Breast epithelium (tissue), 4 donors: ENCODE measurements at regions not wholly inside any gene's neighbourhood (a gene's known extent, or its start where the extent isn't known, plus 50 kb on each side); places are given as distances from the start of the nearest gene placed in this dataset.

Experiments
- DNase-seq, 2 donors: peaks; one replicate each; pipeline ENCODE4 v3.0.0-alpha.2; 2019; ENCODE audit warnings: low spot score in 2 of 2
- H3K27ac ChIP-seq, 2 donors: fragments of 200-600 bp; sonication (generic) in 1 of 2; one replicate each; pipeline ENCODE4 v1.5.1; 2016 to 2019; ENCODE audit warnings: mild to moderate bottlenecking in 1 of 2
- H3K27me3 ChIP-seq, 2 donors: fragments of 200-600 bp; sonication (generic) in 1 of 2; one replicate each; pipeline versions ENCODE4 v1.5.1 to v1.6.0; 2017 to 2019; ENCODE audit warnings: control low read depth in 1 of 2, mild to moderate bottlenecking in 1 of 2
- H3K36me3 ChIP-seq: fragments of 200-600 bp; one replicate; pipeline ENCODE4 v1.5.1; 2019
- H3K4me1 ChIP-seq, 2 donors: fragments of 200-600 bp; sonication (generic); one replicate each; pipeline ENCODE4 v1.5.1; 2016 to 2019; ENCODE audit warnings: control low read depth in 1 of 2
- H3K4me3 ChIP-seq, 3 donors: fragments of 200-600 bp; sonication (generic); 1 replicate in 2 of 3; 2 replicates in 1 of 3; pipeline ENCODE4 v1.5.1; 2016 to 2019; ENCODE audit warnings: mild to moderate bottlenecking in 3 of 3, moderate library complexity in 2 of 3
- H3K9me3 ChIP-seq, 2 donors: fragments of 200-600 bp; sonication (generic) in 1 of 2; one replicate each; pipeline ENCODE4 v1.5.1; 2016 to 2019; ENCODE audit warnings: control low read depth in 1 of 2
- CTCF ChIP-seq, 3 donors: fragments of 450-650 bp; IDR thresholded peaks; one replicate each; pipeline ENCODE4 v1.5.1; 2016 to 2017; ENCODE audit warnings: antibody characterized with exemption in 3 of 3, mild to moderate bottlenecking in 3 of 3, moderate library complexity in 3 of 3
- POLR2A ChIP-seq: fragments of 450-650 bp; IDR thresholded peaks from one replicate; pipeline ENCODE4 v1.6.1; 2016; ENCODE audit warnings: antibody characterized with exemption, mild to moderate bottlenecking, moderate library complexity
- POLR2AphosphoS5 ChIP-seq, 3 donors: sonication (generic); formaldehyde crosslinking; IDR thresholded peaks; one replicate each; pipeline ENCODE4 v1.6.1; 2017; ENCODE audit warnings: antibody characterized with exemption in 3 of 3
- intact Hi-C: fragments of 100-400 bp; cut with DNase I; formaldehyde crosslinking; loops from one replicate; pipeline ENCODE4 v1.15.1; 2023; ENCODE audit warnings: low total_unique reads

- intact Hi-C loops = no loop called here
- TF ChIP-seq POLR2A (no peak), POLR2AphosphoS5 (IDR thresholded peaks at IDR 0.05) (no peak), CTCF (IDR thresholded peaks at IDR 0.05) (no peak)
- no peaks in the 10 kb centered on the region for H3K4me1 ChIP-seq
- no peak for DNase-seq
- peaks cover 0 to 90% of the 10 kb centered on the region in 2 donors for H3K27me3 ChIP-seq
- H3K36me3 ChIP-seq = no peaks in the 10 kb centered on the region
- no peak overlapping the region for H3K27ac ChIP-seq
- no peak overlapping the region for H3K4me3 ChIP-seq
- peaks cover 0 to 4% of the 10 kb centered on the region in 2 donors for H3K9me3 ChIP-seq
These were observed 85.3 kb upstream of the NKX1-1 start for GRCh38 chr4:1491328-1492141.

GRCh38 chr4:1490654-1491327, 84.5 kb upstream of the NKX1-1 start:
- intact Hi-C loops = no loop called here
- TF ChIP-seq POLR2A = no peak
- no peak for TF ChIP-seq POLR2AphosphoS5 (IDR thresholded peaks at IDR 0.05)
- TF ChIP-seq CTCF (IDR thresholded peaks at IDR 0.05) = no peak
- H3K27me3 ChIP-seq = peaks cover 0 to 83% of the 10 kb centered on the region in 2 donors
- H3K36me3 ChIP-seq = no peaks in the 10 kb centered on the region
- H3K9me3 ChIP-seq = peaks cover 7 to 11% of the 10 kb centered on the region in 2 donors
- no peaks in the 10 kb centered on the region for H3K4me1 ChIP-seq
- DNase-seq = no peak
- no peak overlapping the region for H3K27ac ChIP-seq
- no peak overlapping the region for H3K4me3 ChIP-seq

GRCh38 chr4:1490011-1490653, 83.9 kb upstream of the NKX1-1 start:
- H3K36me3 ChIP-seq = no peaks in the 10 kb centered on the region
- intact Hi-C loops = no loop called here
- no peaks in the 10 kb centered on the region for H3K4me1 ChIP-seq
- no peak for TF ChIP-seq CTCF (IDR thresholded peaks at IDR 0.05)
- TF ChIP-seq POLR2A = no peak
- no peak for TF ChIP-seq POLR2AphosphoS5 (IDR thresholded peaks at IDR 0.05)
- no peak overlapping the region for H3K4me3 ChIP-seq
- no peak overlapping the region for H3K27ac ChIP-seq
- H3K9me3 ChIP-seq = peaks cover 13 to 16% of the 10 kb centered on the region in 2 donors
- DNase-seq = no peak
- peaks cover 0 to 78% of the 10 kb centered on the region in 2 donors for H3K27me3 ChIP-seq

- peaks cover 0 to 73% of the 10 kb centered on the region in 2 donors for H3K27me3 ChIP-seq
- no peak for DNase-seq
These were observed 83.4 kb upstream of the NKX1-1 start for GRCh38 chr4:1489639-1489995.

More at GRCh38 chr4:1489639-1489995, 83.4 kb upstream of the NKX1-1 start:
- peaks cover 19% of the 10 kb centered on the region in 2 donors for H3K9me3 ChIP-seq
- no peaks in the 10 kb centered on the region for H3K36me3 ChIP-seq
- no peak overlapping the region for H3K4me3 ChIP-seq
- H3K4me1 ChIP-seq = no peaks in the 10 kb centered on the region
- intact Hi-C loops = no loop called here
- no peak for TF ChIP-seq POLR2A
- TF ChIP-seq CTCF (IDR thresholded peaks at IDR 0.05) = no peak
- TF ChIP-seq POLR2AphosphoS5 (IDR thresholded peaks at IDR 0.05) = no peak
- H3K27ac ChIP-seq = no peak overlapping the region
